H9 (cell line): ENCODE measurements at regions not wholly inside any gene's neighbourhood (a gene's known extent, or its start where the extent isn't known, plus 50 kb on each side); places are given as distances from the start of the nearest gene placed in this dataset.

ENCODE experiments used
- DNase-seq: peaks from one replicate; pipeline ENCODE4 v3.0.0-alpha.2; 2017
- H2AFZ ChIP-seq: one replicate; pipeline ENCODE4 v1.6.1; 2013; ENCODE audit warnings: mild to moderate bottlenecking, low read length, control low read depth, moderate library complexity
- H2AK5ac ChIP-seq: 2 replicates; pipeline ENCODE4 v1.6.1; 2013; ENCODE audit warnings: low read length, control low read depth, mixed read lengths; ENCODE audit not compliant: insufficient read length
- H2BK120ac ChIP-seq: one replicate; pipeline ENCODE4 v1.6.1; 2013; ENCODE audit warnings: low read depth, mild to moderate bottlenecking, low read length, control low read depth, inconsistent platforms; ENCODE audit not compliant: poor library complexity, severe bottlenecking
- H2BK12ac ChIP-seq: 2 replicates; pipeline ENCODE4 v1.6.1; 2013; ENCODE audit warnings: low read length, control low read depth, mixed read lengths, low read depth; ENCODE audit not compliant: insufficient read length
- H2BK15ac ChIP-seq: 2 replicates; pipeline ENCODE4 v1.6.1; 2013; ENCODE audit warnings: low read depth, low read length, control low read depth
- H2BK20ac ChIP-seq: one replicate; pipeline ENCODE4 v1.6.1; 2013; ENCODE audit warnings: low read depth, mild to moderate bottlenecking, low read length, control low read depth, inconsistent platforms; ENCODE audit not compliant: poor library complexity, severe bottlenecking
- H2BK5ac ChIP-seq: 2 replicates; pipeline ENCODE4 v1.6.1; 2013; ENCODE audit warnings: low read length, control low read depth, mixed read lengths; ENCODE audit not compliant: insufficient read length
- H3K14ac ChIP-seq: 2 replicates; pipeline ENCODE4 v1.6.1; 2013; ENCODE audit warnings: low read length, control low read depth; ENCODE audit not compliant: insufficient read depth
- H3K18ac ChIP-seq: 2 replicates; pipeline ENCODE4 v1.6.1; 2013; ENCODE audit warnings: low read depth, mild to moderate bottlenecking, mixed read lengths, low read length, control low read depth; ENCODE audit not compliant: insufficient read length
- H3K23ac ChIP-seq: 2 replicates; pipeline ENCODE4 v1.6.1; 2013; ENCODE audit warnings: low read length, control low read depth, mixed read lengths, low read depth; ENCODE audit not compliant: insufficient read length
- H3K23me2 ChIP-seq: 2 replicates; pipeline ENCODE4 v1.6.1; 2013; ENCODE audit warnings: low read depth, mild to moderate bottlenecking, mixed read lengths, low read length, control low read depth; ENCODE audit not compliant: insufficient read length, poor library complexity, severe bottlenecking
- H3K27ac ChIP-seq: 2 replicates; pipeline ENCODE4 v1.5.1; 2013; ENCODE audit warnings: low read length, control low read depth, mixed read lengths, low read depth; ENCODE audit not compliant: insufficient read length
- H3K27me3 ChIP-seq: 2 replicates; pipeline ENCODE4 v1.6.1; 2013; ENCODE audit warnings: low read length, control low read depth, inconsistent platforms; ENCODE audit not compliant: insufficient read depth
- H3K4ac ChIP-seq: 2 replicates; pipeline ENCODE4 v1.6.1; 2013; ENCODE audit warnings: low read depth, mild to moderate bottlenecking, control low read depth, inconsistent platforms, low read length, moderate library complexity
- H3K4me1 ChIP-seq: 2 replicates; pipeline ENCODE4 v1.6.1; 2013; ENCODE audit warnings: low read length, control low read depth, inconsistent platforms; ENCODE audit not compliant: insufficient read depth
- H3K4me2 ChIP-seq: 2 replicates; pipeline ENCODE4 v1.6.1; 2013; ENCODE audit warnings: low read length, control low read depth, mixed read lengths; ENCODE audit not compliant: insufficient read length, insufficient read depth
- H3K56ac ChIP-seq: 2 replicates; pipeline ENCODE4 v1.6.1; 2013; ENCODE audit warnings: low read depth, mild to moderate bottlenecking, mixed read lengths, low read length, control low read depth; ENCODE audit not compliant: insufficient read length
- H3K79me1 ChIP-seq: 2 replicates; pipeline ENCODE4 v1.6.1; 2013; ENCODE audit warnings: low read depth, mild to moderate bottlenecking, moderate library complexity, low read length, control low read depth, inconsistent platforms; ENCODE audit not compliant: insufficient read depth, poor library complexity, severe bottlenecking
- H3K79me2 ChIP-seq: 2 replicates; pipeline ENCODE4 v1.6.1; 2013; ENCODE audit warnings: low read length, control low read depth, inconsistent platforms; ENCODE audit not compliant: insufficient read depth
- H3K9ac ChIP-seq: 2 replicates; pipeline ENCODE4 v1.6.1; 2013; ENCODE audit warnings: low read length, control low read depth, mixed read lengths; ENCODE audit not compliant: insufficient read length; ENCODE audit errors: extremely low read depth
- H3K9me3 ChIP-seq: one replicate; pipeline ENCODE4 v1.6.1; 2013; ENCODE audit warnings: low read depth, low read length, inconsistent platforms; ENCODE audit not compliant: control insufficient read depth
- H3T11ph ChIP-seq: one replicate; pipeline ENCODE4 v1.6.1; 2013; ENCODE audit warnings: mild to moderate bottlenecking, low read length, control low read depth, inconsistent platforms
- H4K20me1 ChIP-seq: one replicate; pipeline ENCODE4 v1.6.1; 2013; ENCODE audit not compliant: control insufficient read depth, insufficient read length, insufficient read depth
- H4K5ac ChIP-seq: 2 replicates; pipeline ENCODE4 v1.6.1; 2013; ENCODE audit warnings: low read depth, mild to moderate bottlenecking, mixed read lengths, low read length, control low read depth; ENCODE audit not compliant: insufficient read length
- H4K8ac ChIP-seq: replicated peaks from 2 replicates; pipeline ENCODE4 v1.6.1; 2013; ENCODE audit warnings: low read length, control low read depth, mixed read lengths, low read depth; ENCODE audit not compliant: insufficient read length
- H4K91ac ChIP-seq: 2 replicates; pipeline ENCODE4 v1.6.1; 2013; ENCODE audit warnings: low read depth, mild to moderate bottlenecking, moderate library complexity, mixed read lengths, low read length, control low read depth; ENCODE audit not compliant: insufficient read length
- H3K27ac Mint-ChIP-seq, 3 experiments: 2 replicates in 2 of 3; 3 replicates in 1 of 3; pipeline ENCODE4 v1.8.0; 2020 to 2021; ENCODE audit warnings: mixed read lengths in 3 of 3, mild to moderate bottlenecking in 1 of 3, moderate library complexity in 1 of 3
- H3K27me3 Mint-ChIP-seq: 2 replicates; pipeline ENCODE4 v1.8.0; 2021; ENCODE audit warnings: low read depth, mild to moderate bottlenecking, moderate library complexity, mixed read lengths
- H3K36me3 Mint-ChIP-seq, 3 experiments: 2 replicates in 2 of 3; 3 replicates in 1 of 3; pipeline ENCODE4 v1.8.0; 2020 to 2021; ENCODE audit warnings: low read depth in 3 of 3, mixed read lengths in 3 of 3; ENCODE audit not compliant: insufficient read depth in 1 of 3
- H3K4me1 Mint-ChIP-seq, 2 experiments: 2 replicates each; pipeline ENCODE4 v1.8.0; 2020; ENCODE audit warnings: mixed read lengths in 2 of 2
- H3K4me3 Mint-ChIP-seq, 2 experiments: 2 replicates in 1 of 2; 3 replicates in 1 of 2; pipeline ENCODE4 v1.8.0; 2020 to 2021; ENCODE audit warnings: mild to moderate bottlenecking in 2 of 2, mixed read lengths in 2 of 2, moderate library complexity in 1 of 2
- H3K9me3 Mint-ChIP-seq, 2 experiments: 2 replicates in 1 of 2; 3 replicates in 1 of 2; pipeline ENCODE4 v1.8.0; 2020; ENCODE audit warnings: mild to moderate bottlenecking in 2 of 2, mixed read lengths in 2 of 2, moderate library complexity in 1 of 2
- CTCF ChIP-seq: fragments of 200-600 bp; sonication (generic); conservative IDR thresholded peaks from 3 replicates; pipeline ENCODE4 v1.8.0; 2021; ENCODE audit warnings: antibody characterized with exemption, mild to moderate bottlenecking
- WGBS: extraction: QIAGEN DNeasy Blood & Tissue Kit; methylation state at CpG from one replicate; pipeline ENCODE4 v1.1.7; 2013; ENCODE audit warnings: missing lambda C conversion rate, low lambda C conversion rate, mixed read lengths; ENCODE audit not compliant: insufficient read length; ENCODE audit errors: extremely low coverage; 5-methylcytosine and 5-hydroxymethylcytosine counted together

GRCh38 chr16:86934581-86935375, 356.4 kb downstream of the FOXL1 start:
- no peak overlapping the region for H3K27ac ChIP-seq
- Mint-ChIP-seq H3K27me3 (peaks cover 16% of the 10 kb centered on the region), H3K36me3 (no peaks in the 10 kb centered on the region), H3K27ac (no peak overlapping the region), H3K4me1 (peaks cover 4 to 12% of the 10 kb centered on the region in 2 experiments), H3K9me3 (peaks cover 3 to 5% of the 10 kb centered on the region in 2 experiments; a peak in 3 of 5 replicates), H3K4me3 (no peak overlapping the region)
- H3K79me2 ChIP-seq: no peaks in the 10 kb centered on the region
- H3K9ac ChIP-seq: no peak overlapping the region
- H4K91ac ChIP-seq: no peak overlapping the region
- H3K4ac ChIP-seq: no peak overlapping the region
- peaks cover 4% of the 10 kb centered on the region for H4K20me1 ChIP-seq
- H4K8ac ChIP-seq: no peak overlapping the region
- no peak for TF ChIP-seq CTCF
- H3T11ph ChIP-seq: no peak overlapping the region
- H3K27me3 ChIP-seq: no peaks in the 10 kb centered on the region
- no peak overlapping the region for H2BK20ac ChIP-seq
- no peak overlapping the region for H3K56ac ChIP-seq
- no peaks in the 10 kb centered on the region for H3K9me3 ChIP-seq
- H2AK5ac ChIP-seq: no peak overlapping the region
- H2BK5ac ChIP-seq: no peak overlapping the region
- no peak overlapping the region for H2BK120ac ChIP-seq
- no peak overlapping the region; the same call in 1 of the 2 replicates for H3K14ac ChIP-seq
- no peaks in the 10 kb centered on the region for H3K79me1 ChIP-seq
- H4K5ac ChIP-seq: no peak overlapping the region
- H3K23me2 ChIP-seq: no peaks in the 10 kb centered on the region
- peak overlapping the region; percentile 36 for H3K18ac ChIP-seq
- no peak overlapping the region for H2BK12ac ChIP-seq
- DNase-seq: no peak
- no peak overlapping the region for H3K4me2 ChIP-seq
- no CpG with 5 or more reads among the region's 27 CpGs for WGBS
- H2AFZ ChIP-seq: no peak overlapping the region
- no peak overlapping the region for H3K23ac ChIP-seq
- peaks cover 5% of the 10 kb centered on the region; the same call in 1 of the 2 replicates for H3K4me1 ChIP-seq
- no peak overlapping the region for H2BK15ac ChIP-seq
